ENCODE measurements at regions not wholly inside any gene's neighbourhood (a gene's known extent, or its start where the extent isn't known, plus 50 kb on each side); places are given as distances from the start of the nearest gene placed in this dataset.

DNA sequence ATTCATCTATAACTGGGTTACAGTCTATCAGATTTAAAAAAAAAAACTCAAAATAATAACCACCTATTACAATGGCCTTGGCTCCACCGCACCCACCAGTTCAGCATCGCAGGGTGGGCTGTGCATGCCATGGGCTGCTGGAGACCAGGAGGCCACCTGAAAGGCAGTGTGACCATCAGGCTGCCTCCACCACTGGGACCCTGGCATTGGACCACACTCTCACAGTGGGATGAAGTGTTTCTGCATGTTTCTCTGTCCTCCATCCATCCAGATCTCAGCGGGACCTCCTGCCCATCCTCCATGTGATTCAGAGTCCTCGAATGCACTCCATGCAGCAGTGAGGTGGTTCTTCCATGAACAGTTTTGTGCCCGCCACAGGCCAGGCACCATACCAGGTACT, 206.1 kb upstream of the CST7 start:
- TF ChIP-seq, protein P1, sequence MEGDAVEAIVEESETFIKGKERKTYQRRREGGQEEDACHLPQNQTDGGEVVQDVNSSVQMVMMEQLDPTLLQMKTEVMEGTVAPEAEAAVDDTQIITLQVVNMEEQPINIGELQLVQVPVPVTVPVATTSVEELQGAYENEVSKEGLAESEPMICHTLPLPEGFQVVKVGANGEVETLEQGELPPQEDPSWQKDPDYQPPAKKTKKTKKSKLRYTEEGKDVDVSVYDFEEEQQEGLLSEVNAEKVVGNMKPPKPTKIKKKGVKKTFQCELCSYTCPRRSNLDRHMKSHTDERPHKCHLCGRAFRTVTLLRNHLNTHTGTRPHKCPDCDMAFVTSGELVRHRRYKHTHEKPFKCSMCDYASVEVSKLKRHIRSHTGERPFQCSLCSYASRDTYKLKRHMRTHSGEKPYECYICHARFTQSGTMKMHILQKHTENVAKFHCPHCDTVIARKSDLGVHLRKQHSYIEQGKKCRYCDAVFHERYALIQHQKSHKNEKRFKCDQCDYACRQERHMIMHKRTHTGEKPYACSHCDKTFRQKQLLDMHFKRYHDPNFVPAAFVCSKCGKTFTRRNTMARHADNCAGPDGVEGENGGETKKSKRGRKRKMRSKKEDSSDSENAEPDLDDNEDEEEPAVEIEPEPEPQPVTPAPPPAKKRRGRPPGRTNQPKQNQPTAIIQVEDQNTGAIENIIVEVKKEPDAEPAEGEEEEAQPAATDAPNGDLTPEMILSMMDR (IDR thresholded peaks at IDR 0.05; ENCODE audit: insufficient read depth, low read length) = no peak
- H3K4me3 ChIP-seq (ENCODE audit: low read depth, low read length) = no peak overlapping the region
- DNase-seq (ENCODE audit: low read depth) = no peak

DNA sequence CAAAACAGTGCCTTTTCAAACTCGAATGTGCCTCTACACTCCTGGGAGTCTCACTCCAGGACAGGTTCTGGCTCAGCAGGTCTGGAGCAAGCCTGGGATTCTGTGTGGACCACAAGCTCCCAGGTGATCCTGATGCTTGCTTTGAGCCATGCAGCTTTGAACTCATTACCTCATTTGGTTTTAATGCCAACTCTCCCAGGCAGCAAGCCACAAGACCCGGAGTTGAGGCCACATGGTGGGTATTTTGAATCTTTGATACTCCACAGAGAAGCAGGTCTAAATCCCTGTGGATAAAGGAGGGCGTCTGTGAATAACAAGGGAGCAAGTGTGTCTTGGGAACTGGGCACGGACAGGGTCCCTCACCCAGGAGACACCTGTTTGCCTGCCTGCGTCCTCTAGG, 205.4 kb upstream of the CST7 start:
- DNase-seq (ENCODE audit: low read depth) = no peak
- no peak overlapping the region for H3K4me3 ChIP-seq (ENCODE audit: low read depth, low read length)
- TF ChIP-seq, protein P1 (IDR thresholded peaks at IDR 0.05; ENCODE audit: insufficient read depth, low read length) = no peak

DNA sequence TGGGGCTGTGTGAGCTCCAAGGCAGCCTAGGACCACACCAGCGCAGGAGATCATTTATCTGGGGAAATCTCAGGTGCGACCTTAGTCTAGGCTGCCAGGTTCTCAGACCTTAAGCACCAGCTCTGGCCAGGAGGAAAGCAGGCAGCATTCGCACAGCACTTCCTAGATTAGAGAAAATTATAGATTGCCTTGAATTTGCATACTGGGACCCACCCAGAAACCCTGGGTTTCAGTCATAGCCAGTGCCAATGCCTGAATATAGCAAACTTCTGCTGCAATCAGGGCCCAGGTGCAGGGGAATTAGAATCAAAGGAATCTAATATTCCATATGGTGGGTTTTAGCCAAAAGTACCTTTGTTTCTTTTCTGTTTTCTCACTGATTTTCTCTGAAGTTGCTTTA, 204.3 kb upstream of the CST7 start:
- DNase-seq (ENCODE audit: low read depth) = no peak
- H3K4me3 ChIP-seq (ENCODE audit: low read depth, low read length) = no peak overlapping the region
- TF ChIP-seq, protein P1 (IDR thresholded peaks at IDR 0.05; ENCODE audit: insufficient read depth, low read length) = no peak

DNA sequence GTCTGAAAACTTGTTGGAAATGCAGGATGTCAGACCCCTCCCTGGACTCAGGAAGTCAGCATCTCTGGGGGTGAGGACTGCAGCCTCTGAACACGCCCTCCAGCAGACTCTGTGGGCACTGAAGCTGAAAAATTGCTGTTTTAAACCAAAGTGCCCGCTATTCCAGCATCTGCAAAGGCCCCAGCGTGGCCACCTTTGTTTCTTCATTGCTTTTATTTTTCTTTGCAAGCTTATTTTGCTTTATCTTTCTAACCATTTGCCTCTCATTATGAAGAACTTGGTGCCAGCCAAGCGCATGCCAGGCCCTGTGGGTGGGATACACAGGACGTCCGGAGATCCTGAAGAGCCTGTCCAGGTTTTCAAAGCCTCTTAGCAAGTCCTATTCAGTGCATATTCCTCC, 203.9 kb upstream of the CST7 start:
- DNase-seq (ENCODE audit: low read depth) = no peak
- no peak overlapping the region for H3K4me3 ChIP-seq (ENCODE audit: low read depth, low read length)
- TF ChIP-seq, protein P1 (IDR thresholded peaks at IDR 0.05; ENCODE audit: insufficient read depth, low read length) = no peak

DNA sequence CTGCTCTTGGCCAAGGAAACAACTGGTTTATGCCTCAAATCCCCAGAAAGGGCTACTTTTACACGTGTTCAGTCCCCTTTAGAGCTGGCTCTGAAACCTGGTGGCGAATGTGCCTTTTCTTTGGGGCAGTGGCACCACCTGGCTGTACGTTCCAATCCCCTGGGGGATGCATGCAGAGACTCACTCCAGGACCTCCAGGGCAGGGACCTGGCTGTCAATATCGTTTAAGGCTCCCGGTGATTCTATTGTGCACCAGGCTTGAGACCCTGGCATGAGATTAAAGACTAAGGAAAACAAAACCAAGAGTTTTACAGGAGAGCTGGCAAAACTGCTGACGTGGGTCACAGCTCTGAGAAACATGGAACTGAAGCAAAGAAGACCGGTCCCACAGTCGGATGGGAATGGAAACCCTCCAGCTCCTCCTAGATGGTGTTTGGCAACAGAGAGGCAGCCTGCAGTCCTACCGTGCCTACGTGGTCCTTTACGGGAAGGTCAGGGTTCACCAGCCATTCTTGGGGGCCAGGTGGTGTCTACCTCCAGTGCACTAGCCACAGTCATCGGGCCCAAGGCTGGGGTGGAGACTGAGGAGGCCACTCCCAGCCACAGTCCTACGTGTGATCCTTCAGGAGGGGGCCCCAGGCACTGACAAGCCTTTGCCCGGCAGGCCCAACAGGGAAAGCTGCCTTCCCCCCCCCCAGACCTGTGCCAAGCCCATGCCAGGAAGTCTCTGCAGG, 203.3 kb upstream of the CST7 start:
- H3K4me3 ChIP-seq (ENCODE audit: low read depth, low read length) = no peak overlapping the region
- TF ChIP-seq, protein P1 (IDR thresholded peaks at IDR 0.05; ENCODE audit: insufficient read depth, low read length) = no peak
- DNase-seq (ENCODE audit: low read depth) = no peak

DNA sequence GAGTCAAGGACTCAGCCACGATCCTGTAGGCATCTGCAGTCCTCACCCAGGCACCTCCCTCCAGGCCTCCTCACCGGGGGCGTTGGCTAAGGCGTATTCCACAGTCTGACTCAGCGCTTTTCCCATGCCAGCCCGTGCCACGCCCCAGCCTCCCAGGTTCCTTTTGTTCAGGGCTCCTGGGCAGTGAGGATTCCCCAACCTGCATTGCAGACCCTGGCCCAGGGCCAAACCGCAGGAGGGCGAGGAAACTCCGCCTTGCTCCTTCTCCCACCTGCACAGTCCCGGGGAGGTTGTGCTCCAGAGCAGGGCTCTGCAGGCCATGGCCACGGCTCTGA, 202.8 kb upstream of the CST7 start:
- TF ChIP-seq, protein P1 (IDR thresholded peaks at IDR 0.05; ENCODE audit: insufficient read depth, low read length) = no peak
- DNase-seq (ENCODE audit: low read depth) = no peak

More for the DNA sequence above, 202.8 kb upstream of the CST7 start:
- H3K4me3 ChIP-seq (ENCODE audit: low read depth, low read length) = no peak overlapping the region

Data from fibroblast of the aortic adventitia (primary cell).